COLO829 (cell line): ENCODE measurements at regions not wholly inside any gene's neighbourhood (a gene's known extent, or its start where the extent isn't known, plus 50 kb on each side); places are given as distances from the start of the nearest gene placed in this dataset.
"Not testable (repeated sequence)": the region's sequence is repeated elsewhere in the genome, so short reads cannot be mapped to it uniquely, and the experiment has no call there.

Experiments used
- DNase-seq: peaks from one replicate; pipeline ENCODE4 v3.0.0; 2012; ENCODE audit warnings: low spot score

DNA sequence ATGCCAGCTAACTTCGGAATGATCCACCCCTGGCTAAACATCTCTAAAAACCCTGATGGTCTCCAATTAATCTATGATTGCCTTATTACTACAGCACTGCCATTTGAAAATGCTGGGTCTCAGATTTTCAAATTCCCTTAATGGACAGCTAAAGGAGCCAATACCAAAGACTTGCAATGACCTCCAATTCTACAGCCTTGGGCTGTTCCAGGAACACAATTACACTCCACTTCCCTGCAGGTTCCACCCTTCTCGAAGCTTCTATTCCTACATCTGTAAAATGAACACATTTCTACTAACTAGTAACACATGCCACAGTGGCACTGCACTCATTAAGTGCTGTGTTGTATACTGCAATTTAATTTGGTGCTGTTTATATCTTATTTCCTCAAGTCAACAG is 85.7 kb upstream of the AK4 start:
- DNase-seq: no peak

GRCh38 chr1:65063025-65063424 is 85.0 kb upstream of the AK4 start:
- DNase-seq: no peak

DNA sequence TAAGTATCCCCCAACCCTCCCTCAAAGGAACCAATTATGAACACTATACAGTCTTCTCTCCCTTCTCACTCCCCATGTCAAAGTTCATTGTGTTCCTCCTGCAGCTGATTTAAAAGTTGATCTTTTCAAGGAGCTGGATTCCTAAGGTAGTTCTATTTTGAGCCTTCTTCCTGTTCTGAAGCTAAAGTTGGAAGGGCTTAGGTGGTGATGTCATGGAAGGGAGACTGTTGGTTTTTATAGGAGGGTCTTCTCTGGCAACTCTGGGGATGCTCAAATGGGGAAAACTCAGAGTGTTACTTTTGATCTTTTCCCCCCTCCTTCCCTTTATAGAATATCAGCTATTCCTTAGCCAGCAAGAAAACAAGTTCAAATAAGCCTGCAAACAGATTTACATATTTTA is 83.0 kb upstream of the AK4 start:
- DNase-seq: no peak

GRCh38 chr1:65065524-65066418 is 82.2 kb upstream of the AK4 start:
- no peak for DNase-seq

GRCh38 chr1:65066419-65066765 is 81.6 kb upstream of the AK4 start:
- peak; percentile 10 for DNase-seq

DNA sequence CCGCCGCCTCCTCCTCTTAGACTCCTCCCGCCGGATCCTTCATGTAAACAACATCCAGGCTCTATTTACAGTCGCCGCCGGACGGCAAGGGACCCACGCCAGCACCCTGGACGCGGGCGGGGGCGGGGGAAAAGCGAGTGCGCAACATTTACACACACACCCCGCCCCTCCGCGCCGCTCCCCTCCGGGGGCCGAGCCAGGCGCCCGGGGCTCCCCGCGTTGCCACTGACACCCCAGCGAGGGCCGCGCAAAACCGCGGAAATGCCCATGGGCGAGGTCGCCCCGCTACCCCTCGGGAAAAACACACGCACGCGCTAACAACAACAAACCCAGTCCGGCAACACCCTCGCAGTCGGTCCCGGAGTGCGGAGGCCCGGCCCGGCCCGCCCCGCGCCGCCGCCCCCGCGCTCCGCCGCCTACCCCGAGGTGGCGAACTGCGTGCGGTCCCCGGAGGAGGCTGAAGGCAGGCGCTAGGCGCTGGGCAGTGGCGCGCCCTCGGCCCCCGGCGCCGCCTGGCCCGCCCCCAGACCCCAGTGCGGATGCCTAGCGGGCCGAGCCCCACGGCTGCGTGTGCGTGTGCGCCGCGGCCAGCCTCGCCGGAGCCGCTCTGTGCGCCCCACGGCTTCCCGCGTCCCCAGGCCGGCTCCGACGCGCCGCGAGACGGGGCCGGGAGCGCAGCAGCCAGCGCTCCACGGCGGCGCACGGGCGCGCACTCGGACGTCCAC is 81.1 kb upstream of the AK4 start:
- peak; percentile 33 for DNase-seq

DNA sequence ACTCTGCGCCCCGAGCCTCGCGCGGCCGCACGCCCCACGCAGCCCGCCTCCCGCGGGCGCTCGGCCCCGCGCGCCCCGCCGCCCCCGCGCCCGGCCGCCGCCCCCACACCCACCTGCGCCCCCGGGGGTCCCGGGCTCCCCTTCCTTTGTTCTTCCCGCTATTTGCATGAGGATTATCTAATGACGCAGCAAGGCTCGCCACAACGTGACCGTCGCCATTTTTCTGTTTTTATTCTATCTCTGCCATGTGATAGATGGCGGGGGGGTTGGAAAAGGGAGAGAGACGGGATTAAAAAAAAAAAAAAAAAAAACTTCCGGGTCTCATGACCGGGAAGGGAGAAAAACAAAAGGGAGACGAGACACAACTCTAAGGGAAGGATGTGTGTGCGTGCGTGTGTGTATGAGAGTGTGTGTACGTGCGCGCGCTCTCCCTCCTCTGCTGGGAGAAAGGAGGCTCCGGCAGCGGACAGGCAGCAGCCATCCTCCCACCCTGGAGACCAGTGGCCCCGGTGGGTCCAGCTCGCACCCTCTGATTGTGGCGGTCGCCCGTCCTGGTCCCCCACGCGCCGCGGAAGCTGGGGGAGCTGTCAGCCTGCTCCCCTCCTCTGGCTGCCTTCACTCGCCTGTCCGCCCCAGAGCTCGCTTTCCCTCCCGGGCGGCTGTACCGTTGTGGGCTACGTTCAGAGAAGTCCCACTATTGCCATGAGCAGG is 80.4 kb upstream of the AK4 start:
- DNase-seq: peak; percentile 61

DNA sequence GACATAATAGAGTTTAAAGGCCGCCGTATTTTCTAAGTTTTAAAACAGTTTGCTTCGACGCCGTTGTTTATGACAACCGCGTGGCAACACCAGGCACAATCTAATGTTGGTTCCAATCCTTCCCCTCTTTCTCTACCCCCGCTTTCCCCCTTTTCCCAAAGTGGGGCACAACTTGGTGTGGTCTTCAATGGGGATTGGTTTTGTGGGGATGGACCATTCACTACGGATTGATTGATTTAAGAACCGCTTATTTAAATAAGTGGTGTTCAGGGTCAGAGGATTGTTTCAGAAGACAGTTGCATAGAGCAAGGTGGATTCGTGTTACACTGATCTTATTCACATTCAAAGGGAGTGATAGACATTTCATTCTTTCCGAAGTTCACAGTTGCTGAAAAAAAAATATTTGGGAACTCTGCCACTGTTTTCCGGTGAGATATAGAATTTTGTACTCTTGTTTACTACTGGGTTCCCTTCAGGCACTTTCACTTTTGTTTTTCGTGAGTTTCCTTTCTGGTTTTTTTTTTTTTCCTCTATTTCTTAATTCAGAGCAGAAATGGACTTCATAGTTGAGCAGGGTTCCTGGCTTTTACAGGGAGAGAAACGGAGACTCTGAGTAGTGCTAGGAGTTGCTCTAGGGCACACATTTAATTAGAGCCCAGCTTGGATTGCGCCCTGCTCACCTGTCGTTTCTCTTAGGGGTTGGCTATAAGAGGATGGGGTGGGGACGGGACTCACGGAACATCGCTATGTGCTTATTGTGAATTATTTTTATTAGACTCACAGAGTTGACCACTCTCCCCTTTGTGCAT is 79.6 kb upstream of the AK4 start:
- DNase-seq: peak; percentile 13

DNA sequence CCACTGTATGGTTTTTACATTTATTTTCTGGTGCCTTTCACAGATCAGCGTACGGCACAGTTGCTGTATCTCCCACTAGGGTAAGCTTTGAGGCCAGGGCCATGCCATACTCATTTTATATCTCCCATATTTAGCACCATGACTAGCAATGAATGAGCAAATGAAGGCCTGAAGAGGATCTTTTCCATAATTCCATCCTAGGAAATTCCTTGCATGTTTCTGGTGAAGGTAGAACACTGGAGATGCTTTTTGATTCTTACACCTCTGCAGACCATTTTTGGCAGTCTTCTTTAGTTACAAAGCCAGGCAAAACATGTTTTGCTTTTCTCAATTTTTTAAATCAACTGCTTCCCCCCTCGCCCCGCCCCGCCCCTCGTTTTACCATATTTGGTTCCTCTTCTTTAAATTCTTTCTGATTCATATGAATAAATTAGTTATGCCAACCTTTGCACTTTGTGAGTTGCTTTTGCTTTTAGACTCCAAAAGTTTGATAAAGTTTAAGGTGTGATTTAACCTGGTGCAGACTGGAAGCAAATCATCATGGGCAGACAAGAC is 78.9 kb upstream of the AK4 start:
- DNase-seq: no peak

- DNase-seq: no peak
These were observed 75.2 kb upstream of the AK4 start for GRCh38 chr1:65072845-65073244.

GRCh38 chr1:65075123-65075976 is 72.7 kb upstream of the AK4 start:
- peak; percentile 45 for DNase-seq

- DNase-seq: no peak
These were observed 70.6 kb upstream of the AK4 start for GRCh38 chr1:65077369-65077768.

- no peak for DNase-seq
These were observed 68.1 kb upstream of the AK4 start for GRCh38 chr1:65079941-65080340.

DNA sequence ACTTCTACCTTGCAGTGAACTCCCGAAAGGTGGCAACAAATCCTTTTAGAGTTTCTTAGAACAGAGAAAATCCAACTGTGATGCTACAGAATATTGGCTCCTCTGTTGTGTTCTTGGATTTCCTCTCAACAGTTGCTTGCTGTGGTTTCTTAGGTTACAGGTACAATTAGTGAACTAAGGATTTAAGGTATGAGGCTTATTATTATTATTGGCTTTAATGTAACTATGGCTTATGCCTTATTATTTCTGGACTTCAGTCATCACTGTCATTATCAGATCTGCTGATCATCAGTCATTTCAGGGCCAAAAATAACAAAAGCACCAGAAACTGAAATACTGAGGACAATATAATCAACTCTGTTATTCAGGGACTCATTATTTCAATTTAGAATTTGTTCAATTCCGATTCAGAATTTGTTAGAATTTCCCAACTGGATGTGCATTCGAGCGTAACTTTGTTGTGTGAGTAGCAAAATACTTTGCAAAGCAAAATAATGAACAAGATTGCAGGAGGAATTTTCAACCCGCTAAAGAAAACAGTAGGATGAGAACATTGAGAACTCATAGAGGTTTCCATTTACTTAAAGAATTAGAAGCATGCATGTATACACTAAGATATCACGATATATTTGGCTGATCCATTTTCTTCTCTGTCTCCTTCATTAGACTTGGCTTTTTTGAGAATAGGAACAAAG is 65.5 kb upstream of the AK4 start:
- no peak for DNase-seq

DNA sequence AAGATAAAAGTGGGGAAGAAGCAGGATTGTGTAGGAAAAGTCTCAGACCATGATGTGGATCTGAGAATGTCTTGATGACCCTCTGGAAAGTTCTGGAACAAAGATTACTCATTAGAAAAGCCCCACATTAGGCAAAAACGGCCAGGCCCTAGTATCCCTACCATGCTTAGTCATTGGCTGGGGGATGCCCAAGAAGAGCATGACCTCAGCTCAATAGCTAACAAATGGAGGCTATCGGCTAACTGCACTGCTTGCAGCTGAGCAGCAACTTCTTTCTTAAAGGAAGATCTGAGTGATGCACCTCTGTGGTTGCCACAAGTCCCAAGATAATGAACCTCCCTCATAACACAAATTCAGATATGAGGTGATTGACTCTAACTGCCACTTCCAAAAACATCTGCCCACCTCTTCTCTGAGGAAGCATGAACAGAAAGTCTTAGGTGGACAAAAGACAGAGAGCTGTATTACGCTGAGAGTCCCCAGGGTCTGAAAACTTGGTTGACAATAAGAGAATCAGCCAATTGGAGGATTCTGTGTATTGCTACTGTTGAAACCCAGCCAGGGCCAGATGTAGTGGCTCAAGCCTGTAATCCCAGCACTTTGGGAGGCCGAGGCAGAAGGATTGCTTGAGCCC is 64.6 kb upstream of the AK4 start:
- DNase-seq: no peak

DNA sequence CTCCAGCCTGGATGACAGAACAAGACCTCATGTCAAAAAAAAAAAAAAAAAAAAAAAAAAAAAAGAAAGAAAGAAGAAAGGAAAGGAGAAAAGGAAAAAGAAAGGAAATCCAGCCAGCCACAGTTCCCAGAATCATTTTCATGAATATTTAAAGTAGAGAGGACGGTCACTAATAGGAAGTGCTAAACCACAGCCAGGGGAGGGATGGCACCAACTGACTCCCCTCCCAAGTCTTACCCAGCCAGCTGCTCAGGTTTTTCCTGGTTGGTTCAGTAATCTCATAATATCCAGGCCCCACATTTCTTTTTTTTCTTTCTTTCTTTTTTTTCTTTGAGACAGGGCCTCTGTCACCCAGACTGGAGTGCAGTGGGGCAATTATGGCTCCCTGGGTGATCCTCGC is 63.9 kb upstream of the AK4 start:
- no peak for DNase-seq

DNA sequence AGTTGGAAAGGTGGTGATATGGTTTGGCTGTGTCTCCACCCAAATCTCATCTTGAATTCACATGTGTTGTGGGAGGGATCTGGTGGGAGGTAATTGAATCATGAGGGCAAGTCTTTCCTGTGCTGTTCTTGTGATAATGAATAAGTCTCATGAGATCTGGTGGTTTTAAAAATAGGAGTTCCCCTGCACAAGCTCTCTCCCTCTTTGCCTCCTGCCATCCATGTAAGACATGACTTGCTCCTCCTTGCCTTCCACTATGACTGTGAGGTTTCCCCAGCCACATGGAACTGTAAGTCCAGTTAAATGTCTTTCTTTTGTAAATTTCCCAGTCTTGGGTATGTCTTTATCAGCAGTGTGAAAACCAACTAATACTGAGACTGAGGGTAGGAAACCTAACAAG is 60.5 kb upstream of the AK4 start:
- DNase-seq: not testable (repeated sequence)

- DNase-seq: no peak
These were observed 57.6 kb upstream of the AK4 start for GRCh38 chr1:65090406-65090805.

DNA sequence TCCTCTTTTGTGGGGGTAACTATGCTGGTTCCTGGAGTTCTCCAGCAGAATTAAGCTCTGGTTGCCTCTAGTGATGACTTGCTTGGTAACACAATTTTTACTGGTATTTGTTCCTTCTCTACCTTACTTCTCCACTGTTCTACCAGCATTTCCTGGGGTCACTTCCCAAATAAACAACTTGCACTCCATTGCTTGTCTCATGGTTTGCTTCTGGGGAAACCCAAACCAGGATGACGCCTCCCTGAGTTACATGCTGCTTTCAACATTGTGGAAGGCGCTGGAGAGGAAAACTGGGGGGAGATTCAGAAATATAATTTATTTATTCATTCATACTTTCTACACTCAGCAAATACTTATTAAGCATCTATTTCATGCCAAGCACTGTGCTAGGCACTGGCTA is 55.3 kb upstream of the AK4 start:
- DNase-seq: no peak

GRCh38 chr1:65097076-65097475 is 50.9 kb upstream of the AK4 start:
- DNase-seq: no peak
